ENCODE measurements at regions not wholly inside any gene's neighbourhood (a gene's known extent, or its start where the extent isn't known, plus 50 kb on each side); places are given as distances from the start of the nearest gene placed in this dataset.

- TF ChIP-seq ATF3 (IDR thresholded peaks at IDR 0.05) (no peak), EGR1 (IDR thresholded peaks at IDR 0.05; ENCODE audit: low read depth) (no peak), EZH2 (IDR thresholded peaks at IDR 0.05) (no peak), POLR2A (IDR thresholded peaks at IDR 0.05; ENCODE audit: borderline replicate concordance, extremely low read depth, insufficient read depth, insufficient read length) (no peak), POLR2AphosphoS5 (IDR thresholded peaks at IDR 0.05; ENCODE audit: low read depth, low read length) (no peak)
- TF ChIP-seq, protein P1, sequence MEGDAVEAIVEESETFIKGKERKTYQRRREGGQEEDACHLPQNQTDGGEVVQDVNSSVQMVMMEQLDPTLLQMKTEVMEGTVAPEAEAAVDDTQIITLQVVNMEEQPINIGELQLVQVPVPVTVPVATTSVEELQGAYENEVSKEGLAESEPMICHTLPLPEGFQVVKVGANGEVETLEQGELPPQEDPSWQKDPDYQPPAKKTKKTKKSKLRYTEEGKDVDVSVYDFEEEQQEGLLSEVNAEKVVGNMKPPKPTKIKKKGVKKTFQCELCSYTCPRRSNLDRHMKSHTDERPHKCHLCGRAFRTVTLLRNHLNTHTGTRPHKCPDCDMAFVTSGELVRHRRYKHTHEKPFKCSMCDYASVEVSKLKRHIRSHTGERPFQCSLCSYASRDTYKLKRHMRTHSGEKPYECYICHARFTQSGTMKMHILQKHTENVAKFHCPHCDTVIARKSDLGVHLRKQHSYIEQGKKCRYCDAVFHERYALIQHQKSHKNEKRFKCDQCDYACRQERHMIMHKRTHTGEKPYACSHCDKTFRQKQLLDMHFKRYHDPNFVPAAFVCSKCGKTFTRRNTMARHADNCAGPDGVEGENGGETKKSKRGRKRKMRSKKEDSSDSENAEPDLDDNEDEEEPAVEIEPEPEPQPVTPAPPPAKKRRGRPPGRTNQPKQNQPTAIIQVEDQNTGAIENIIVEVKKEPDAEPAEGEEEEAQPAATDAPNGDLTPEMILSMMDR (IDR thresholded peaks at IDR 0.05 in 2 of 3, conservative IDR thresholded peaks at IDR 0.05 in 1 of 3; ENCODE audit: borderline replicate concordance in 1 of 3, insufficient read depth in 1 of 3, low read depth in 2 of 3, low read length in 2 of 3): no peak
Measured at GRCh38 chr6:99192561-99192960, 156.9 kb downstream of the FAXC start.

Data from HCT116 (cell line).